ENCODE measurements at regions not wholly inside any gene's neighbourhood (a gene's known extent, or its start where the extent isn't known, plus 50 kb on each side); places are given as distances from the start of the nearest gene placed in this dataset.

DNA sequence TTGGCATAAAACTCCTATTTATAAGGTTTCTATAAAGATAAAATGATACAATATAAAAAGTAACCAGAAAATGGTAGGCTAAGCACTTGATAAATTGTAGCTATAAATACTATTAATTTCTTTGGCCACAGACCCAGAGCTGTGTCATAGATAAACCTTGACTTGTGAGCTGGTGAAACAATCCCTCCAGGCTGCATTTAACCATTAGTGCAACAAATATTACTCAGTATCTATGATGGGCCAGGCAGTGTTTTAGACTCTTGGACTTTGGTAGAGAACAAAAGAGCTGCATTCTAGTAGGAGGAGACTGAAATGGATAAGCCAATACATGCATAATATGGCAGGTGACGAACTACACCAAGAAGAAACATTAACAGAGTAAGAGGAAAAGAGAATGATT lies 178.1 kb downstream of the BTG1 start:
- no peak for TF ChIP-seq CTCF (IDR thresholded peaks at IDR 0.05)
- TF ChIP-seq EP300 (IDR thresholded peaks at IDR 0.05) = no peak
- no peak for TF ChIP-seq POLR2AphosphoS5 (IDR thresholded peaks at IDR 0.05)
- no peak for TF ChIP-seq POLR2A (IDR thresholded peaks at IDR 0.05)
